Stimulated activated CD4-positive, alpha-beta T cell treated with anti-CD3 and anti-CD28 coated beads, TNF-alpha, amount 100 ng/mL, for 4 hours (primary cell): ENCODE measurements at regions not wholly inside any gene's neighbourhood (a gene's known extent, or its start where the extent isn't known, plus 50 kb on each side); places are given as distances from the start of the nearest gene placed in this dataset.

Experiments used
- DNase-seq, 3 experiments: peaks; one replicate each; pipeline ENCODE4 v3.0.0-alpha.2; 2020; ENCODE audit warnings: low read depth in 3 of 3

DNA sequence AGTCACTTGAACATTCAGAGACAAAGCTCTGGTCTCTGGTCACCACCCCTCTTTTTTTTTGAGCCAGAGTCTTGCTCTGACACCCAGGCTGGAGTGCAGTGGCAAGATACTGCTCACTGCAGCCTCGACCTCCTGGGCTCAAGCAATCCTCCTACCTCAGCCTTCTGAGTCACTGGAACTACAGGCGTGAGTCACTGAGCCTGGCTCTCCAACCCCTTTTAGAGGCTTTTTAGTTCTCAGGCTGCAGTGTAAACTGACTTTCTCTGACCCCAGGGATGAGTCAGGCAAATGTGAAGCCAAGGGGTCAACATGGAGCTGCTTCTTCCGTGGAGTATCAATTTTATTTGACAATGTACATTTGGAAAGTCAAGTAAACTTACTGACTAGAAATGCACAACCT lies 229.2 kb downstream of the PTTG2 start:
- DNase-seq: no peak

DNA sequence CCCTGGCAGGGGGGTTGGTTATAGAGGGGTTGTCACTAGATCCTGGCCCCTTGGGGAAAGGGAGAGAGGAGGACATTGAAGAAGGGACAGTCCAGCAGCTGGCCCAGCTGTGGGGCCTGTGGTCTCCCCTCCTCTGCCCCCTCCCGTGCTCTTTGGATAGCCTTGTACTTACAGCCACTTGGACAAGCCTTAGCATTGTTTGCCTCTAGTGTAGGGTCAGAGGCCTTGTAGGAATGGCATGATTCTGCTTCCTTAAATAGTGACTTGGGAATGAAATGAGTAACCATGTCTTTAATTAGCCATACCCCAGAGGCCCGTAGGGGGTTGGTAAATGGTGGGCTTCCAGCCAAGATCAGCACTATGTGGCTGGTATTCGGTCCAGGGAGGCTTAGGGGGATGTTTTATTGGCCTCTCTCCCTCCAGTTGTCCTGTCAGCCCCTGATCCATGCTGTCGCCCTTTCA lies 230.6 kb downstream of the PTTG2 start:
- DNase-seq: no peak

DNA sequence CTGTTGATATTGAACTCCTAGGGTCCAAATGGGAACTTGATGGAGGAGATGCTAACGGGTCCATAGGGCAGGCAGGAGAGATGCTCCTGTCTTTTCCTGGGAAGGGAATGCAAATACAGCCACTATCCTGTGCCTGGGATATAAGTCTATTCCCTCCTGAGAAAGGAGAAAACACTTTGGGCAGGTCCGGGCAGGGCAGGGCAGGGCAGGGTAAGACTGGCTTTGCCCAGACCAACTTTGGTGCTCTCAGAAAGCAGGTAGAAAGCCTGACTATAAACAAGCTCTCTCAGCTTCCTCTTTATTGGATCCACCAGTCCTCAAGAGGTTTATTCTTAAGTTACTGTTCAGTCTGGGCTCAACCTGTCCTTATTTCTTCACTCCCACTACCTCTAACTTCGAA lies 232.3 kb downstream of the PTTG2 start:
- DNase-seq: no peak

DNA sequence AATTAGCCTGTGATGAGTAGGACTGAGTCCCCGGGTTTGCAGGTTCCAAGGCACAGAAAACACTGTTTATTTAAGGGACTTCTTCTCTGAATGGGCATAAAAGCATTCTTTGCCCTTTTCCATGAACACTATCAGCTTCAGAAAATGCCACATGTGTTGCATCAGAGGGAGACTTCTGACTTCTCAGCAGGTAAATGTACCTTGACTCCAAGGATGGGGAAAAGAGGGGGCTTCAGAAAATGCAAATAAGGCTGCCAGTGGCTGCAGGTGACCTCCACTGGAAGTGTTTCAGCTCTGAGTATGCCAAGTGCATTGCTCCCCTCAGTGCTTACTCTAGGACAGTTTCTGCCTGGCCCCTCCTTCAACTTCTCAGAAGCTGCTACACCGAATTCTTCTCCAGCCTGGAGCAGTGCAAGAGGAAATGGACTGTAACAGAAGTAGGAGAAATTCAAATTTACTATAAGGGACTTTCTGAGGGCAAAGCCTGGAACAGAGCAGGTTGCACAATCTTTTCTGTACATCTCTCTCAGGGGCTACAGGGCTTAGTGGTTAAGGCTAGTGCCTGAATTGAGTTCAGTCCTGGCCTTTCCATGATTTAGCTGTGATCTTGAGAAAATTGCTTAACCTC lies 233.2 kb downstream of the PTTG2 start:
- DNase-seq: no peak

DNA sequence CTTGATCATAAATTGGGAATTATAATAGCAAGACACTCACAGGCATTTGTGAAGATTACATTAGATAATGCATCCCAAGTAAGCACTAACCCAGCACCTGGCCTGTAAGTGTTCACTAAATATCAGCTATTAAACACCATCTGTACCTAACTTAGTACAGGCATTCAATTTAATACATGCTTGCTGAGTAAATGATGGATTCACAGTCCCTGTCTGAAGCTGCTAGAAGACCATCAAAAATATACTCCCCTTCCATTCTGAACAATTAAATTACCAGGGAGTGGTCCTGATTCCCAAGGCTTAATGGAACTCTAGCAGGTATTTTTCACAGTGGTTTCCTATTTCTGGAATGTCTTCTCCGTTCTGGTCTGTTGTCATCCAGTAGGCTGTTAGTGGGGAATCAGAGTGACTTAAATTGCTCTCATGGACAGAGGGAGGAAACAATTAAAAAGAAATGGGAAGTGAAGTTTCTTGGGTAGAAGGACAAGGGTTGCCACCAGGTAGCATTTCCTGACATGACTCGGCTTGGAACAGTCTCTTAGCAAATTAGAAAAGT lies 233.9 kb downstream of the PTTG2 start:
- no peak for DNase-seq

DNA sequence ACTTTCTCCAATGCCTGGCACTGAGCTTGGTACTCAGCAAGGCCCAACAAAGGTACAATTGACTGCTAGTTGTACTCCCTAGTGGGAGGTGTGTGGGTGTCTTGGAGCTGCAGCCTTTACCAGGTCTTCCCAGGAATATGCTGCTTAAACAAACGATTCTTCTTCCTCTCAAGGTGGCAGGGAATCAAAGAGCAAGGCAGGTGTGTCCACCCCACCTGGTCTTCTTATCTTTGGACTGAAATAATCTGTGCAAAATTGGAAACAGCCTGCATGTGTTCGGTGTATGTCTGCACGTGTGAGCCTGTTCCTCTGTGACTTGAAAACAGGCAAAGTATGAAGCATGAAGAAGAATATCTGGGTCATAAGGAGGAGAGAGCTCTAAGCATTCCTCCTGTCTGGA lies 235.3 kb downstream of the PTTG2 start:
- no peak for DNase-seq

DNA sequence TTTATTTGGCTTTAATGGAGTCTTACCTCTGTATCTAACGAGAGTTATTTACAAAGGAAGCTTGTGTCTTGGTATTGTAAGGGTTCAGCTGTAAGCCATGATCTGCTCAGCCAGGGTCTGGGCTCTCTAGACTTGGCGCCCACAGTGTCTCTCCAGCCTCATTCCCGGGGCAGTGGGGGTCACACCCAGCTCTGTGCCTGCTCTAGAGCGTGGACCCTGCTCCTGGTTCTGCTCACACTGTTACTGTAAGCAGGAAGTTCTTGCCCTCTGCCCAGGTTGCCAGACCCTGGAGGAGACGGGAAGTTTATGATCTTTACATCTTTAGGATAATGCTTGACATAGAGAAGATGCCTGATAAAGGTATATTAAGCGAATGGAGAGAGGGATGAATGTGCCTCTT lies 235.7 kb downstream of the PTTG2 start:
- DNase-seq: no peak

DNA sequence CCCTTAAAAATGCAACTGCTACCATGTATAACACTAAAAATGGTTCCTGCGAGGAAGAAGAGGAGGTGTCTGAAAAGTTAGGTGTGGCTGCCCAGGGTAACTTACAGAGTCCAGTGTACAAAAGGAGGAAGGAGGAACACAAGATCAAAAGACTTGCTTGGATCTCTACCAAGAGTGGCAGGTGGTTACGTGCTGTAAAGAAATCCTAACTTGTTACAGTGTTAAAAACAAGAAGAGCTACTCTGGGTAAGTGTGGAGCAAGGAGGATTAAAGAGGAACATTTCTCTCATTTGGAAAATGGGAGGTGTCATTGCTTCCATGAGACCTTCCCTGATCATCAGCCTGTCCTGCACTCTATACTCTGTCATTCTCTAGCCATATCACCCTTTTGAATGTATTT lies 242.0 kb downstream of the PTTG2 start:
- DNase-seq: no peak

DNA sequence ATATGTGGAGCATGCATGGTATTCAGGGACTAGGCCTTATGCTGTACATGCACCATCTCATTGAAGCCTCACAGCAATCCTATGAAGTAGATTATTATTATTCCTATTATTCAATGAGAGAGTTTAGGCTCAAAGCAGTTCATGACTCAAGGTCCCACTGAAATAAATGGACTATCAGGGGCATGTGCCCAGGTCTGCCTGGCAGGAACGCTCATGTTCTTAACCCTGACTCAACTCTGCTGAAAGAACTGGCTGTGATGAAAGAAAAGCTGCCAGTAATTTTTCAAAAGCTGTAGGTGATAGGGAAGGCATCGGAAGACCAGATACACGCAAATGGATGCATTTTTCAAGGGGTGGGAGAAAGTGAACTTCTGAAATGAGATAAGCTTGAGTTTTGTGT lies 243.4 kb downstream of the PTTG2 start:
- no peak for DNase-seq

DNA sequence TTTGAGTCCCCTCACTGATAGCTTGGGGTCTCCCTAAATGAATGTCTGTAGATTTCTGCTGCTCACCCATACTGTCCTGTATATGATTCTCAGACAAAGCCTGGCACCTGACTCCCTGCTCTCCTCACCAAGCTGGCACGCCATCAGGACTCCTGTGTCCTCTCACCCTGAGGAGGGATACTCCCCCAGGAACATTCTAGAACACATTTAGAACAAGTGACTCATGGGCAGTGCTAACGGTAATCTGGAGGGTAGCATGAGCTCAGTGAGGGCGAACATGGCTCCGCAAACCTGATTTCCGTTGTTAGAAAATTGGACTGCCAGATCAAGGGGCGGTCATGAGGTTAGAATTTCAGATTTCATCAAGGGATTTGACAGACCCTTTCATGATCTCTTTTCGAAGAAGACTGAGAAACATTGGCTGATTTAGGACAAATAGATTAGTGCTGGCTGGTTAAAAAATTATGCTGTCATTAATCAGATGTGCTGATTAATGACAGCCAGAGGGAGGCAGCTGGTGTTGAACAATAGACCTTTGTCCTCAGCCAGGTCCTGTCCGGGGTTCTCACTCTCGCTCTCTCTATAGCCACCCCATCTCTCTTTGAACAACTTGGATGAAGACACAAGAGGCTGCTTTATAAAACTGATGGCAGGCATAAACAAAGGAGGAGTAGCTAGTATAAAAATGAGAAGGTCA lies 244.3 kb downstream of the PTTG2 start:
- no peak for DNase-seq

DNA sequence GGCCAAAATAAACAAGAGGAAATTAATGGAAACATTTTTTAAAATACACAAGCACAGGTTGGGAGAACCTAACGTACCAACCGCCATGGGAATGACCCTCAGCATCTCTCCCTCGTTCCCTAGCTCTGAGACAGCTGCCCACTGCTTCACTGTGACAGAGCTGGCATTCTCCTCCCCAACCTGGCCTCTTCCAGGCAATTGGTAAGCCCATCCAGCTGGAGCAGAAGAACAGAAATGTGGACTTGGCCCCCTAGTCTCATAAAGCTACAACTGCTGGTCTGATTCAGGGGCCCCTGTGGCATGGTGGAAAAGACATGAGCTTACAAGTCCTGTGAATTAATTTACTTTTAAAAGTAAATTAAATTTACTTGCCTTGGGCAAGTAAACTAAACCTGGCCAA lies 245.1 kb downstream of the PTTG2 start:
- DNase-seq: no peak

DNA sequence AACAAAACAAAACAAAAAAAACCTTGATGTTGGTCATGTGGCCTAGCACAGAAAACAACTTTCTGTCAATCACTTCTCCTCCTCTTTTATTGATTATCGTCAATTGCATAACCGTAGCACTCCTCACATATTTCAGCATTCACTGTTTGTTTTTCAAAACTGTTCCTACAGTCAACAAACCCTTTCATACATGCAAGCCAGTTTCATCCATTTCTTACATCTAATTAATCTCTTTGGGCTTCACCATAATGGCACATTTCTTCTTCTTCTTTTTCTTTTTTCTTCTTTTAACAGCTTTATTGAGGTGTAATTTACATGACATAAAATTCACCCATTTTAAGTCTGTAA lies 246.9 kb downstream of the PTTG2 start:
- no peak for DNase-seq

DNA sequence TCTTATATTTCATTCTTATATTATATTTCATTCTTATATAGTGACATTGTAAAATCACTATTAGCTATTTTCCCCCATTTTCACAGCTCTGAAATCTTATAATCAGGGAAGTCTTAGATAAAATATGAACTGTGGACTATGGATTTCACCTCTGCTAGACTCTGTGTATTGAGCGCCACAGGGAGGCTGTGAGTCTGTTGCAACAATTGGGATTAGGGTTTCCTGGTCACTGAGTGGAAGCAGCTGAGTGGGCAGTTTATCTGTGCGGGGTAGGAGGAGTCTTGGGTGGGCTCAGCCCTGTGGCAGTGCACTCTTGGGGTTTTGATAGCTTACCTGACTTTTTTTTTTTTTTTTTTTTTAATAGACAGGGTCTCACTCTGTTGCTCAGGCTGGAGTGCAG lies 249.5 kb downstream of the PTTG2 start:
- DNase-seq: no peak

DNA sequence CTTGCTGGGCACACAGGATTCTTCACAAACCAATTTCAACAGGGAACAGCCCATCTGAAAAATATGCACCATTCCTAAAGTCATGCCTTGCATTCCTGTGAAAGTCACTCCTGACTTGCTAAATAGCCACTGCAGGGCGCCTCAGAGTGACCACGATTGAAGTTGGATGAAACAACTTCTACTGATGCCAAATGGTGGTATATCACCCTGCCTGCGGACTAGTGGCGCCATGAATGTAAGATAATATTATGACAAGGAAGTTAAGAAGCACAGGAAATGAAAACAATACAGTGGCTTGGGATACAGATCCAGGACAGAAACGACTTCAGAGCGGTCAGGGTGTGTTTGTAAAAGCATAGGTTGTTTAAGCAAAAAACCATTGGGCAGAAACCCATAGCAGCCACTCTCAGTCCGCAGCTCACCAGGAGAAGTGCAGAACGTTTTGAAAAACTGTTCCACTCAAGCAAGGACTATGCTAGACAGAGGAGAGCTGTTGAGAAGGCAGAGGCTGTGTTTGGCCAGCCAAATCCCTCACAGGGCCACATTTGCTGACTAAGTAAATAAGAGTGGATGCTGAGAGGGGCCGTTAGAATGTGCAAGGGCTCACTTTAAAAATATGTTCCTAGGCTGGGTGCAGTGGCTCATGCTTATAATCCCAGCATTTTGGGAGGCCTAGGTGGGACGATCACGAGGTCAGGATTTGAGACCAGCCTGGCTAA lies 250.4 kb downstream of the PTTG2 start:
- DNase-seq: no peak

DNA sequence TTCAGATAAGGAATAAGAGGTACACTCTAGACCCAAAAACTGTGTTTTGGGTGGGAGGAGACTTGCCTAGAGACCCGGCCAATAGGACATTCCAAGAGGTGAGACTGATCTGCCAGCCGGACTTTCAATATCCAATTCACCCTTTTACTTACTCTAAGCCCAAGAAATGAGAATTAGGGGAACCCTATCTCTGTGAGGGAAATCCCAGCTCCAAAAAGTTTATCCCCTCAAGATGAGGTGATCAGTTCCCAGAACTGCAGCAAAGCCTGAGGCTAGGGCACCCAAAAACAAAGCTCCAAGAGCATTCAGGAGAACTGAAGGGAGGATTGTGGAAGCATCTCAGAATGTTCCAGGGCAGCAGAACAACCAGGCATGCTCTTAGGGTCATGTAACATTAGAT lies 251.7 kb downstream of the PTTG2 start:
- DNase-seq: no peak

DNA sequence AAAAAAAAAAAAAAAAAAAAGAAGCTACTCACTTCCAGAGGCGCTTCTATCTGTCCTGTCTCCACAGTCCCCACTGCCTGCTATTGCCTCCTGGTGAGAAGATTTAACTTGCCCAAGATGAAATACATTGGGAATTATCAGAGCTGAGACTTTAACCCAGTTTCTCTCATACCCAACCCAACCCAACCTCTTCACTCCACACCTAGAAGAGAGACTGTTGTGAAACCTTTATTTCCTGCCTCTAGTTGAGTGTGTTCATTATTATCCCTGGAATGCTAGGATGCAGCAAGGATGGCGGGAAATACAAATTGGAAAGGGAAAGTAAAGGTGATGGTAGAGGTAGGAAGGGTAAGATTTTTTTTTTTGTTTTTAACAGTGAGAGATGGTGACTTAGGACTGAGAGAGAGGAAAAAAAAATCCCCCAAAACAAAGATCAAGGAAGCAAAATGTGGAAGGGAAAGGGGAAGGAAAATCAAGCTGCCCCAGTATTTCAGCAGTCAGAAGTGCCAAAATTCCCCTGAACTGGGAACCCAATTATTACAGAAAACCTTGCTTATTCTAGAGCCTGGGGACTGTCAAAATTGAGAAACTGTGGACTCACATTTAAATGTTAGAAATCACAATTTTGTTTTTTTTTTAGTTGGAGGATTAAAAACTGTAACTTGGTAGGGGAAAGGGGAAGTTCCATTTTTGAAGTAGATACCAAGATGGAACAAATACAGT lies 253.0 kb downstream of the PTTG2 start:
- no peak for DNase-seq

DNA sequence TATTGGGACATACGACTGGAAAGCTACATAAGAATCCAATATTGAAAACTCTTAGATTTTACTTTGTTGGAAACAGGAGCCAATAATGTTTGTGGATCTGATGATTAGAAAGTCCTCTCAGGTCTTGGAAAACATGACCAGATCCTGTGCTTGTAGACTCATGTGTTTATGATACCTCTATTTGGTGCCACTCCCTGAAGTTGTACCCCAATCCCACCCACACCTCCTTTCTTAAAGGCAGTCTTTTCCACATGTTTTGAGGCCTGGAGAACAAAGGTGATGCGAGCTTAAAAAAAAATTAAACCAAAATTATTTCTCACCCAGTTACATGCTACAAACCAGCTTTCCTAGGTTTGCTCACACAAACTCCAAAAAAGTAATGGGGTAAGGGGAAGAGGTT lies 262.7 kb downstream of the PTTG2 start:
- DNase-seq: no peak

DNA sequence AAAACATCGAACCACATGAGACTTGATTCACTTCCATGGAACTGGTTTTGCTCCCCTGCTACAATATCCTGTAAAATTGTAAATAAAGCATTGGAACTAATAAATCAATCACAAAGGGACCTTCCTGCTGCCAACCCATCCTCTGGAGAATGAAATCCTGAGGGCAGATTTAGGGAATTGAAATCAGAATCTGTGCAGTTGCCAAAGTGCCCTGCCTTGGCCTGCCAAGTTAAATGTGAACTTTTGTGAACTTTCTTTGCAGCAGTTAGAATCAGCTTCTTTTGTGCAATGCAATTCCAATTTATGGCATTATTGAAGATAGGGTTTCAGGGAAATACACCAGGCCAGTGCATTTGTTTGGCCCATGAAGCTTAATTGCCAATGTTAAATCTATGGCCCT lies 263.1 kb downstream of the PTTG2 start:
- no peak for DNase-seq

DNA sequence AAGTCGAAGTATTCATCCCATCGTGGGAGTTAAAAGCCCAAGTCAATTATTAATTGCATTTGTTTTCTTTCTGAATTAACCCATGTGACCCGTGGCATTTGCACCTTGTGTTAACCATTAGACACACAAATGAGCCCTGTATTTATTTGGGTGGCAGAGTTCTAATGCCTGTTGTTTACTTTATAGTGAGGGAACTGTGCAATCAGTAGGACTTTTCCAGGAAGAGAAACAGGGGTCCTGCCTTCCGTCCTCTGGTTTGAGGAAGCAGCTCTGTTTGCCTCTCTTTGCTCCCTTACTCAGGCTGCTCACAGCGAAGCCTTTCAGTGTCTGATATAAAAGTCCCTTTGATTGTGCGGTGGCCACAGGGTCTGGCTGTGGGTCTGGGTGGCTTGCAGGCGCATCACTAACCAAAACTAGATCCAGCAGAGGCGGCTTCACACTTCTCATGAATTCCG lies 263.6 kb downstream of the PTTG2 start:
- DNase-seq: no peak

DNA sequence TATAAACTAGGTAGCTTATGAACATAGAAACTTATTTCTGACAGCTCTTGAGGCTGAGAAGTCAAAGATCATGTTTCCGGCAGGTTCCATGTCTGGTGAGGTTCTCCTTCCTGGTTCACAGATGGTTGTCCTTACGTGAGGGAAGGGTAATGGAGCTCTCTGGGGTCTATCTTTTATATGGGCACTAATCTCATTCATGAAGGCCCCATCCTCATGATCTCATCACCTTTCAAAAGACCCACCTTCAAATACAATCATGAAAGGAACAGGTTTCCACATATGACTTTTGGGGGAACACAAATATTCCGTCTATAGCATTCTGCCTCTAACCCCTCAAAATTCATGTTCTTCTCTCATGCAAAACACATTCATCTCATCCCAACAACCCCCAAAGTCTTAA lies 264.7 kb downstream of the PTTG2 start:
- no peak for DNase-seq

DNA sequence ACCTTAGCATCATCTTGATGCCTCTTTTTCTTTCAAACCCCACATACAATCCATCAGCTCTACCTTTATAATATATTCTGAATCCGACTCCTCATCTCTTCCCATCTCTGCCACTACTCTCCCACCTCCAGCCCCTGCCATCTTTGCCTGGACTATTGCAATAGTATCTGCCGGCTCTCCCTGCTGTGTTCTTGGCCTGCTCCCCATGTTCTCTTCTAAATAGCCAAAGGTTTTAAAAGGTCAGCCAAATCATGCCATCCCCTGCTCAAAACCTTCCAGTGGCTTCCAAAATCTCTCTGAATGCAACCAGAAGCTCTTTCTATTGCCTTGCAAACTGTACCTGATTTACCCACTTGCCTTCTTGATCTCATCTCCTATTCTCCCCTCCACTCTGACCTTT lies 266.0 kb downstream of the PTTG2 start:
- DNase-seq: no peak

DNA sequence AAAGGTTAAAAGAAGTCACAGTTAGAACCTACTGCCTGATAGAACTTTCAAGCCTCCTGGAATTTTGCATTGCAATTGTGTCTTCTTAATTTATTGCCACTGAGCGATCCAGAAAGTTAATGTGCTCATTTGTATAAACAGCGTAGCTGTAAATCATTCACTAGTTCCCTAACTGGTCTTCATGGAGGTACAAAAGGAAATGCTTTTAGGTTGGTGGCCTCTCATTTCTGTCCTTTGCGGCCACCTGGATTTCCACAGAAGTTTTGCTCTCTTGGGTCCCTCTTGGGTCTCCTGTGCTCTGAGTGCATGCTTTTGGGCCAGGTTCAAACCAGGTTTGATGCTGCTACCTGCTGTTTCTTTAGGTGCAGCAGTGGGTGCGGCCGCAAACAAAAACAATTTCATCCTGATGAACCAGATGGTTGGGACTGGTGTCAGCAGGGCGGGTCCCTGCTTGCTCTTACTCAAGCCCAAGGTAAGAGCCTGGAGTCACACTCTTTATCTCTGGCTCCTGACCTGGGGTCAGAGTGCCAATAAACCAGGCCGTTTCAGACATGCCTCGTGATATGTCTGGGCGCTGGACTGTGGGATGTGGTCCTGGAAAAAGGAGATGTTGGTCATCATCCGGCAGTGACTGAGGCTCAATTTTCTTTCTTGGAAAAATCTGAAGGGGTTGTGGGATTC lies 270.1 kb downstream of the PTTG2 start:
- DNase-seq: no peak
